ENCODE measurements at regions not wholly inside any gene's neighbourhood (a gene's known extent, or its start where the extent isn't known, plus 50 kb on each side); places are given as distances from the start of the nearest gene placed in this dataset.

- no peaks in the 10 kb centered on the region for H3K27me3 ChIP-seq
- H2AFZ ChIP-seq = no peak overlapping the region
- H3K4me2 ChIP-seq = no peak overlapping the region
- H3K9me2 ChIP-seq (replicated peaks; ENCODE audit: insufficient read depth) = no peaks in the 10 kb centered on the region
- no peak overlapping the region for H3K27ac ChIP-seq
- H3K36me3 ChIP-seq (replicated peaks; ENCODE audit: insufficient read depth, low read depth) = no peaks in the 10 kb centered on the region
- no peaks in the 10 kb centered on the region for H4K20me1 ChIP-seq (ENCODE audit: insufficient read depth, poor library complexity, severe bottlenecking)
- TF ChIP-seq EZH2phosphoT487 (IDR thresholded peaks at IDR 0.05; ENCODE audit: low read depth, severe bottlenecking, unreplicated experiment) = no peak
- TF ChIP-seq EZH2 (IDR thresholded peaks at IDR 0.05; ENCODE audit: borderline replicate concordance) = no peak
- no peak for TF ChIP-seq CTCF (IDR thresholded peaks at IDR 0.05; ENCODE audit: poor library complexity)
- H3K79me2 ChIP-seq = no peaks in the 10 kb centered on the region
- WGBS (ENCODE audit: low lambda C conversion rate, missing lambda C conversion rate) = 86% methylated on average over 6 of the region's 6 CpGs
- H3K9me3 ChIP-seq (ENCODE audit: low read depth) = no peaks in the 10 kb centered on the region
- H3K4me3 ChIP-seq = no peak overlapping the region
- no peaks in the 10 kb centered on the region for H3K4me1 ChIP-seq (ENCODE audit: insufficient read depth)
- DNase-seq (ENCODE audit: low spot score) = no peak
These were observed 708.1 kb upstream of the ARGLU1 start for GRCh38 chr13:107275945-107276614.

GRCh38 chr13:107275312-107275711 is 707.4 kb upstream of the ARGLU1 start:
- H3K27ac ChIP-seq = no peak overlapping the region
- H3K36me3 ChIP-seq (replicated peaks; ENCODE audit: insufficient read depth, low read depth) = no peaks in the 10 kb centered on the region
- no peaks in the 10 kb centered on the region for H4K20me1 ChIP-seq (ENCODE audit: insufficient read depth, poor library complexity, severe bottlenecking)
- no peaks in the 10 kb centered on the region for H3K4me1 ChIP-seq (ENCODE audit: insufficient read depth)
- 90% methylated on average over 4 of the region's 4 CpGs for WGBS (ENCODE audit: low lambda C conversion rate, missing lambda C conversion rate)
- H3K4me2 ChIP-seq = no peak overlapping the region
- H2AFZ ChIP-seq = no peak overlapping the region
- no peak for DNase-seq (ENCODE audit: low spot score)
- H3K9me2 ChIP-seq (replicated peaks; ENCODE audit: insufficient read depth) = no peaks in the 10 kb centered on the region
- TF ChIP-seq EZH2 (IDR thresholded peaks at IDR 0.05; ENCODE audit: borderline replicate concordance) (no peak), EZH2phosphoT487 (IDR thresholded peaks at IDR 0.05; ENCODE audit: low read depth, severe bottlenecking, unreplicated experiment) (no peak), CTCF (IDR thresholded peaks at IDR 0.05; ENCODE audit: poor library complexity) (no peak)
- H3K4me3 ChIP-seq = no peak overlapping the region
- no peaks in the 10 kb centered on the region for H3K79me2 ChIP-seq
- no peaks in the 10 kb centered on the region for H3K9me3 ChIP-seq (ENCODE audit: low read depth)
- no peaks in the 10 kb centered on the region for H3K27me3 ChIP-seq

GRCh38 chr13:107271227-107271626 is 703.3 kb upstream of the ARGLU1 start:
- H4K20me1 ChIP-seq (ENCODE audit: insufficient read depth, poor library complexity, severe bottlenecking) = no peaks in the 10 kb centered on the region
- no peak overlapping the region for H3K27ac ChIP-seq
- TF ChIP-seq CTCF (IDR thresholded peaks at IDR 0.05; ENCODE audit: poor library complexity) (no peak), EZH2phosphoT487 (IDR thresholded peaks at IDR 0.05; ENCODE audit: low read depth, severe bottlenecking, unreplicated experiment) (no peak)
- no peak overlapping the region for H3K4me2 ChIP-seq
- H2AFZ ChIP-seq = no peak overlapping the region
- no peaks in the 10 kb centered on the region for H3K79me2 ChIP-seq
- no peaks in the 10 kb centered on the region for H3K4me1 ChIP-seq (ENCODE audit: insufficient read depth)
- H3K4me3 ChIP-seq = no peak overlapping the region
- H3K27me3 ChIP-seq = no peaks in the 10 kb centered on the region
- DNase-seq (ENCODE audit: low spot score) = no peak
- no peaks in the 10 kb centered on the region for H3K9me2 ChIP-seq (replicated peaks; ENCODE audit: insufficient read depth)
- H3K36me3 ChIP-seq (replicated peaks; ENCODE audit: insufficient read depth, low read depth) = no peaks in the 10 kb centered on the region
- 74% methylated on average over 2 of the region's 2 CpGs for WGBS (ENCODE audit: low lambda C conversion rate, missing lambda C conversion rate)
- H3K9me3 ChIP-seq (ENCODE audit: low read depth) = no peaks in the 10 kb centered on the region

Data from hepatocyte (in vitro differentiated cells).